PC-9 (cell line): ENCODE measurements at regions not wholly inside any gene's neighbourhood (a gene's known extent, or its start where the extent isn't known, plus 50 kb on each side); places are given as distances from the start of the nearest gene placed in this dataset.

Experiments
- BruUV-seq: library from RNA; stranded (reverse); fragments of 400-500 nt; replicated peaks from 2 replicates; lab custom pipeline; 2021; lab: Mats Ljungman, UMichigan
- CTCF ChIA-PET: fragments of 300-600 bp; sonication (Branson Sonifier 250); formaldehyde crosslinking; loops from one replicate; lab custom pipeline; 2022; ENCODE audit warnings: antibody characterized with exemption; lab: Charles Lee
- POLR2A ChIA-PET: fragments of 300-600 bp; sonication (Branson Sonifier 250); formaldehyde crosslinking; loops from one replicate; lab custom pipeline; 2022; ENCODE audit warnings: antibody characterized with exemption; ENCODE audit not compliant: unreplicated experiment; lab: Charles Lee
- DNase-seq, 2 experiments: peaks; one replicate each; pipeline versions ENCODE4 v3.0.0 to v3.0.0-alpha.2; 2015 to 2022; ENCODE audit warnings: mixed read lengths in 1 of 2
- H2AFZ ChIP-seq: fragments of 200-600 bp; sonication (generic); 2 replicates; pipeline ENCODE4 v1.8.1; 2017; ENCODE audit warnings: antibody characterized with exemption
- H3F3A ChIP-seq: fragments of 200-600 bp; sonication (generic); 2 replicates; pipeline ENCODE4 v1.8.1; 2017; ENCODE audit warnings: antibody characterized with exemption, mild to moderate bottlenecking, low read depth; ENCODE audit not compliant: insufficient read depth
- H3K27ac ChIP-seq: fragments of 200-600 bp; sonication (generic); 2 replicates; pipeline ENCODE4 v1.6.1; 2016; ENCODE audit warnings: mixed run types
- H3K27me3 ChIP-seq: fragments of 200-600 bp; sonication (generic); 2 replicates; pipeline ENCODE4 v1.6.1; 2016; ENCODE audit warnings: low read depth, mixed run types; ENCODE audit not compliant: insufficient read depth
- H3K36me3 ChIP-seq: fragments of 200-600 bp; sonication (generic); 2 replicates; pipeline ENCODE4 v1.6.1; 2016; ENCODE audit warnings: low read depth, mixed run types
- H3K4me1 ChIP-seq: fragments of 200-600 bp; sonication (generic); replicated peaks from 2 replicates; pipeline ENCODE4 v1.6.1; 2016; ENCODE audit warnings: mixed run types; ENCODE audit not compliant: insufficient read depth
- H3K4me2 ChIP-seq: fragments of 200-600 bp; sonication (generic); 2 replicates; pipeline ENCODE4 v1.6.1; 2017; ENCODE audit warnings: mixed run types
- H3K4me3 ChIP-seq: fragments of 200-600 bp; sonication (generic); 2 replicates; pipeline ENCODE4 v1.6.1; 2016; ENCODE audit warnings: mixed run types
- H3K79me2 ChIP-seq: fragments of 200-600 bp; sonication (generic); 2 replicates; pipeline ENCODE4 v1.6.1; 2017; ENCODE audit warnings: low read depth, mixed run types
- H3K9me2 ChIP-seq: fragments of 200-600 bp; sonication (generic); 2 replicates; pipeline ENCODE4 v1.8.1; 2017; ENCODE audit warnings: mild to moderate bottlenecking; ENCODE audit not compliant: insufficient read depth
- H3K9me3 ChIP-seq: fragments of 200-600 bp; sonication (generic); 2 replicates; pipeline ENCODE4 v1.8.1; 2016; ENCODE audit warnings: low read depth; ENCODE audit not compliant: insufficient read depth
- H4K20me1 ChIP-seq: fragments of 200-600 bp; sonication (generic); 2 replicates; pipeline ENCODE4 v1.8.1; 2017; ENCODE audit not compliant: insufficient read depth
- CTCF ChIP-seq: fragments of 200-600 bp; sonication (generic); conservative IDR thresholded peaks from 2 replicates; pipeline ENCODE4 v1.6.1; 2017; ENCODE audit warnings: mixed run types, antibody characterized with exemption, mild to moderate bottlenecking, moderate library complexity
- EZH2 ChIP-seq: fragments of 200-600 bp; sonication (generic); IDR thresholded peaks from 2 replicates; pipeline ENCODE4 v1.8.0; 2017; ENCODE audit warnings: antibody characterized with exemption, low read depth
- intact Hi-C: fragments of 100-400 bp; cut with micrococcal nuclease; formaldehyde crosslinking; loops from one replicate; pipeline ENCODE4 v1.10.0; 2022; ENCODE audit not compliant: unreplicated experiment

DNA sequence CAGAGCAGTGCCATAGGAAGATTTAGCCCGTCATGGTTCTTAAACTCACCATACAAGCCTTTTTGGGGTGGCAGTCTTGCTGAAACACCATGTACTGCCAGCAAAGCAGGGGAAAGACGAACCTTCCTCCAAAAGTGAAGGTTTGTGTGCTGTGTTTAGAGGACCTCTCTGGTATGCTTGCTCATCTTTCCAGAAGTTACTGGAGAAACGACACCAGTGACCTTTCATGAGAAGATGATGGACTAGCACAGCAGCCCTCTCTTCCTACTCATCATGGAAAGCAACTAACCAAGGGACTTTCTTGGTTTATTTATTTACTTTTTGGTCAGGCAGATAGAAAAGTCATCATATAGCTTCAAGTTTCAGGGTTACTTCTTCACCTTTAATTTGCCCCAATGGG lies 247.4 kb downstream of the PTEN start:
- H3K27ac ChIP-seq = peak overlapping the region; percentile 59
- H3K27me3 ChIP-seq = no peaks in the 10 kb centered on the region
- CTCF ChIA-PET = no interaction called here
- H3K79me2 ChIP-seq = no peaks in the 10 kb centered on the region
- H4K20me1 ChIP-seq = no peaks in the 10 kb centered on the region
- no peak for DNase-seq
- peaks cover 5% of the 10 kb centered on the region; the same call in 1 of the 2 replicates for H3F3A ChIP-seq
- H3K9me3 ChIP-seq = no peaks in the 10 kb centered on the region
- H3K9me2 ChIP-seq = no peaks in the 10 kb centered on the region
- H2AFZ ChIP-seq = no peak overlapping the region; the same call in 1 of the 2 replicates
- no peak for TF ChIP-seq CTCF
- no peak for TF ChIP-seq EZH2
- no TSS peak for BruUV-seq
- intact Hi-C loops = loop anchor here (1.0 kb wide), 2 partner anchors 250 to 274 kb away; no protein-coding TSS in a partner anchor
- peaks cover 12% of the 10 kb centered on the region for H3K4me1 ChIP-seq
- H3K4me2 ChIP-seq = peak overlapping the region; percentile 36
- H3K36me3 ChIP-seq = no peaks in the 10 kb centered on the region
- POLR2A ChIA-PET = no interaction called here
- H3K4me3 ChIP-seq = no peak overlapping the region

DNA sequence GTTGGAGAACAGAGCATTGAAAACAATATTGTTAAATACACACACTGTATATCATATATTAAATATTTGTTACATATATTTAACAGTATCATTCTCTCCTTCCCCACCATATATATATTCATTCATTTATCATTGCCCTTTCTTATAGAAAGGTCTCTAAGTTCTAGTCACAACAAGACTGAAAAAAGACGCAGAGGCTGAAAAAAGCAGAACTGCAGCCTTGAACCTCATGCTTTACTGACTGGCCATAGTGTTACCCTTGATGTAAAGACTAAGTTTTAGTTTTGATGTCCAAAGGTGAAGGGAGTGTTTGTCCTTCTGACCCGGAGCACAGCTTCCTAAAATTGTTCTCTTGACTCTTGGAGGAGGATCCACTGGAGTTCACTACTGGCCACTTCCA lies 247.9 kb downstream of the PTEN start:
- Histone ChIP-seq H4K20me1 (no peaks in the 10 kb centered on the region), H3K27me3 (no peaks in the 10 kb centered on the region), H3K79me2 (no peaks in the 10 kb centered on the region), H3K9me3 (no peaks in the 10 kb centered on the region), H3K36me3 (no peaks in the 10 kb centered on the region), H3K9me2 (no peaks in the 10 kb centered on the region), H3F3A (peaks cover 5% of the 10 kb centered on the region; the same call in 1 of the 2 replicates), H3K27ac (no peak overlapping the region), H3K4me1 (peaks cover 12% of the 10 kb centered on the region), H3K4me2 (no peak overlapping the region), H3K4me3 (no peak overlapping the region), H2AFZ (no peak overlapping the region)
- CTCF ChIA-PET = no interaction called here
- POLR2A ChIA-PET = no interaction called here
- intact Hi-C loops = no loop called here
- no peak for DNase-seq
- no TSS peak for BruUV-seq
- TF ChIP-seq EZH2 (no peak), CTCF (no peak)

GRCh38 chr10:88113232-88113631 lies 249.8 kb downstream of the PTEN start:
- intact Hi-C loops = no loop called here
- no TSS peak for BruUV-seq

More at GRCh38 chr10:88113232-88113631, 249.8 kb downstream of the PTEN start:
- Histone ChIP-seq H3F3A (peaks cover 5% of the 10 kb centered on the region; the same call in 1 of the 2 replicates), H4K20me1 (no peaks in the 10 kb centered on the region), H3K79me2 (no peaks in the 10 kb centered on the region), H3K27ac (no peak overlapping the region), H3K4me1 (peaks cover 12% of the 10 kb centered on the region), H3K9me3 (no peaks in the 10 kb centered on the region), H3K27me3 (no peaks in the 10 kb centered on the region), H3K4me2 (no peak overlapping the region), H3K9me2 (no peaks in the 10 kb centered on the region), H3K36me3 (no peaks in the 10 kb centered on the region), H3K4me3 (no peak overlapping the region), H2AFZ (no peak overlapping the region)
- TF ChIP-seq CTCF = no peak
- no peak for TF ChIP-seq EZH2
- no peak for DNase-seq
- POLR2A ChIA-PET = no interaction called here
- CTCF ChIA-PET = no interaction called here
